Transverse colon (tissue), 3 donors: ENCODE measurements at regions not wholly inside any gene's neighbourhood (a gene's known extent, or its start where the extent isn't known, plus 50 kb on each side); places are given as distances from the start of the nearest gene placed in this dataset.

ENCODE experiments used
- CTCF ChIP-seq, 5 experiments: fragments of 200-600 bp in 3 of 5; fragments of 450-650 bp in 2 of 5; sonication (generic) in 3 of 5; IDR thresholded peaks; 1 replicate in 2 of 5; 2 replicates in 3 of 5; pipeline ENCODE4 v1.5.1; 2016 to 2017; ENCODE audit warnings: antibody characterized with exemption in 5 of 5, inconsistent platforms in 3 of 5, mild to moderate bottlenecking in 2 of 5, moderate library complexity in 1 of 5
- POLR2A ChIP-seq: fragments of 450-650 bp; IDR thresholded peaks from one replicate; pipeline ENCODE4 v1.6.1; 2016; ENCODE audit warnings: antibody characterized with exemption, mild to moderate bottlenecking, moderate library complexity

GRCh38 chr2:35417293-35417692 lies 938.3 kb upstream of the CRIM1 start:
- TF ChIP-seq POLR2A = no peak
- TF ChIP-seq CTCF (IDR thresholded peaks at IDR 0.05) = no peak
